T47D (cell line): ENCODE measurements at regions not wholly inside any gene's neighbourhood (a gene's known extent, or its start where the extent isn't known, plus 50 kb on each side); places are given as distances from the start of the nearest gene placed in this dataset.

ENCODE experiments used
- DNase-seq, 2 experiments: peaks; one replicate each; pipeline versions ENCODE4 v3.0.0 to v3.0.0-alpha.2; 2011 to 2012; ENCODE audit warnings: low read depth in 1 of 2, low spot score in 1 of 2
- JUND ChIP-seq: IDR thresholded peaks from 2 replicates; pipeline ENCODE4 v1.6.1; 2012; ENCODE audit warnings: low read depth
- in situ Hi-C: cut with HindIII; loops from 2 replicates; pipeline ENCODE4 v1.10.0; 2016; ENCODE audit warnings: low sequenced_read_pairs, low pct_unique_long_range_greater_than_20kb

DNA sequence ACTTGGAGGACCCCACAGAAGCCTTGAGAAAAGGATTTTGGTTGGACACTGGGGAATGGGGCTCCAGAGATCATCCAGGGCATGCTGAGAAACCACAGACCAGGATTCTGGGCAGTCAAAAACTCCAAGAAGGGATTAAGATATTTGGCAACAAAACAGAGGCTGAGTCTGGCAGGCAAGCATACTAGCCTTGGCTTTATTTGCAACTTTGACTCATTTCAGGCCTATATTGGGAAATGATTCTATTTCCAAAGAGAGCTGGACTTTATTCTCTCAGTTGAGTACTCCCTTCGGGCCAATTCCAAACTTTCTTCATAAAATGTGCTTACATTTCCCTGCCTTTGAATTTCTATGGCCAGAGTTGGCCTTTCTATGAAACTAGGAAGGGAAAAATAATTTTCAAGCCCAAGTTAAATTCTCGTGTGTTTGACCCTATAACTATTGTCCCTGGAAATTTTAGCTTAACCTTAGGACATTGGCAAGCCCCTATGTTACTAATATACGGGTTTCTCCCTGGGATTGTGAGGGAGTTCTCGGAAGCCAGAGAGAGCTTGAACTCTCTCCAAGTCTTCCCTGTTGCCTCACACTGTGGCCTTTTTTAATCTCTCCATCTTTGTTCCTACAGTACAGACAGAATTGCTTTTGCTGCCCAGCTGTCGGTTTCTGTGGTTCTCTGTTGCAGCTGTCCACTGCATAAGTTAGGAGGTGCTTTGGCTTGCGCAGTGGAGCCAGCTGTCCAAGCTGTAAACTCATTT, 112.6 kb upstream of the FAM9A start:
- DNase-seq, result no peak
- no peak for TF ChIP-seq JUND
- in situ Hi-C loops, result no loop called here

DNA sequence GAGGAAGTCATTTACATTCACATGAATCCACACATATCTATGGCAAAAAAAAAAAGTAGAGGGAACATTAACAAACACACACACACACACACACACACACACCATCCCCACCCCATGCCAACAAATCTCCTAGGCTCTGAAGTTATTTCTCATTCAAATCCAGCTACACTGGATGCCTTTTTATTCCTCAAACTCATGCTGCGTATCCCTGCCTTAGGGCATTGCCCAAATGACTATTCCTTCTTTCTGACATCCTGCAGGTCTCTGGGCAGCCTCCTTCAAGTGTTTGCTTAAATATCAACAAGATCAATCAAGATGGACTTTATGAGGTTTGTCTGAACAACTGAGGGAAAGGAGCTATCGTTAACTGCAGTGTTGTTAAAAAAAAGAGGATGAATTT, 106.5 kb upstream of the FAM9A start:
- TF ChIP-seq JUND, result no peak

DNA sequence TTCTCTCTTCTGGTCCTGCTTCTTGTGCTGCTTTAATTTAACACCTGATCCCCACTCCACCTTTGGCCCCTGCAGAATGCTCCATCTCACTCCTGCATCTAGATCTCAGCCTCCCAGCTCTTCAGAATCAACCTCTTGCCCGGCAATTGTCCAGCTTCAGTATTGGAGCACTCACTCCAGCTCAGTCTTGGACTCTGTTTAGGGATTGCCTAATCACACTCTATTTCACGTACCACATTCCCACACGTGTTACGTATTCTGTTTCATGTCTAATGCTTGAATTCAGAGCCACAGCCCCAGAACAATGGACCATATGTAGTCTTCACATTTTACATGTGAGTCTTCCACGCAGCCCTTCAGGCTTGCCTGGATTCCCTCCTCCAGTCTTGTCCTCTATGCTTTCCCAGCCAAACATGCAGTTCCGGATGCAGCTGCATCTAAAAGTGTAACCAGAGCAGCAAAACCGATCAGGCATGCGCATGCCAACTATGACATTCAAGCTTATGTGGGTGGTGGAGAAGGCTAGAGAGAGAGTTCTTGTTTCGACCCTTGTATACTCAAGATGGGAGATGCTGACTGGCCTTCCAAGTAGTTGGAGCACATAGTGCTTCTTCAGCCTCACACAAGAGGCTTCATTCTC, 105.2 kb upstream of the FAM9A start:
- no peak for DNase-seq
- no peak for TF ChIP-seq JUND
- in situ Hi-C loops, result no loop called here

More for the DNA sequence above, 106.5 kb upstream of the FAM9A start:
- DNase-seq, result no peak
- in situ Hi-C loops, result no loop called here

- in situ Hi-C loops, result no loop called here
- TF ChIP-seq JUND, result no peak
- DNase-seq, result no peak
Observed at GRCh38 chrX:8897259-8897658, 96.1 kb upstream of the FAM9A start.

DNA sequence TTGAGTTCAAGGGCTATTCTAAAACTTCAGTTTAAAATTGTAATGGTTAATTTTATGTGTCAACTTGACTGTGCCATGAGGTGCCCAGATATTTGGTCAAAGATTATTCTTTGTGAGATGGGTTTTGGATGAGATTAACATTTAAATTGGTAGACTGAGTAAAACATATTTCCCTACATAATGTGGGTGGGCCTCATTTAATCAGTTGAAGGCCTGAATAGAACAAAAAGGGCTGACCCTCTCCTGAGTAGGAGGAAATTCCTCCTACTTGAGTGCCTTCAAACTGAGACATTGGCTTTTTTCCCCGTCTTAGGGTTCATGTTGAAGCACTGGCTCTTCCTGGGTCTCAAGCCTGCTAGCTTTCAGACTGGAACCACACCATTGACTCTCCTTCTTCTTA, 89.6 kb upstream of the FAM9A start:
- TF ChIP-seq JUND, result no peak
- no peak for DNase-seq
- in situ Hi-C loops, result no loop called here

DNA sequence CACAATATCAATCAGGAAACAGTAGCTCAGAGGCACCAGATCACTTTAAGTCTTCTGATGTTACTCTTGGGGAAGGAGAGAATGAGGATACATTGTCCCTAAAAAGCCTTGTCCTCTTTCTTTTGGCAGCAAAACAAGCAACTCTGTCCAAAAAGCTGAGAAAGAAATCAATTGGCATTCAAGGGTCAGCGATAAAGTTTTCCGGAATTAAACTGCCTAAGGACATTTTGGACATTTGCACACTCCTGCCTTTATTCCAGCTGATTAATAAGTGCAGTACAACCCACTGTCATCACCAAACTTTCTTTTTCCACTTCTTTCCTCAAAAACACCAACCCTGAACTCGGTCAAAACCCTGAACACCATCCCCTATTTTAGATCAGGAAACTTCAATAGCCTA, 85.8 kb upstream of the FAM9A start:
- DNase-seq, result no peak
- in situ Hi-C loops, result no loop called here
- TF ChIP-seq JUND, result no peak

GRCh38 chrX:8879750-8880149, 78.6 kb upstream of the FAM9A start:
- no peak for TF ChIP-seq JUND
- peak in 1 of 2 experiments; percentile 22 for DNase-seq
- in situ Hi-C loops, result no loop called here

DNA sequence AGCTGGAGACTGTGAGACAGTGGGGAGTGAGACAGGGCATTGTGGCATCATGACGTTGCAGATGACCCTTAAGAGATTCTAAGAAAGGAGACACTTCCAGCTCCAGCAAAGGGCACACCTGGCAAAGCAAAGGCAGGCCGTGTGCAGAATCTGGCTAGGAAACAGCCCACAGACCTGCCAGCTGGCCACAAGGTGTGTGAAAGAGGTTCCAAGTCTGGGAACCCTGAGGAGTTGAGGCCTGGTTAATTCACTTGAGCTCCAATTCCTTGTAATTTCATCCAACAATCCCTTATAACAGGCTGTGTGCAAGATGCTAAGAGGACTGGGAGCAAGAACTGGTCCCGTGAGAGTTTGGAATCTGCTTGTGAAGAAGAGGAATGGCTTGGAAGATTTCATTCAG, 72.8 kb upstream of the FAM9A start:
- DNase-seq, result no peak
- in situ Hi-C loops, result no loop called here
- TF ChIP-seq JUND, result no peak

DNA sequence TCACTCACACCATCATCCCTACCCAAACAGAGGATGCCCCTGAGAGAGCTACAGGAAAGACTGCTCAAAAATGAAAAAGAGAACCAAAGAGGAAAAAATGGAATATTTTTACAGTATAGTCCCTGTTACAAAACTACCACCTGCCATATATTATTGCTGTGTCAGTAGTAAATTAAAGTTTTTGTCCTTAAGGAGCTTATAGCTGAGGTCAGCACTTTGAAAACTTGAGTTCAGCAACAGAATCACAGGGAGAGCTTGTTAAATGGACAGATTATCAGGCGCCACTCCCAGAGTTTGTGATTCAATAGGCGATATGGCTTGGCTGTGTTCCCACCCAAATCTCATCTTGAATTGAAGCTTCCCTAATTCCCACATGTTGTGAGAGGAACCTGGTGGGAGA, 71.9 kb upstream of the FAM9A start:
- in situ Hi-C loops, result no loop called here
- no peak for TF ChIP-seq JUND
- no peak for DNase-seq

DNA sequence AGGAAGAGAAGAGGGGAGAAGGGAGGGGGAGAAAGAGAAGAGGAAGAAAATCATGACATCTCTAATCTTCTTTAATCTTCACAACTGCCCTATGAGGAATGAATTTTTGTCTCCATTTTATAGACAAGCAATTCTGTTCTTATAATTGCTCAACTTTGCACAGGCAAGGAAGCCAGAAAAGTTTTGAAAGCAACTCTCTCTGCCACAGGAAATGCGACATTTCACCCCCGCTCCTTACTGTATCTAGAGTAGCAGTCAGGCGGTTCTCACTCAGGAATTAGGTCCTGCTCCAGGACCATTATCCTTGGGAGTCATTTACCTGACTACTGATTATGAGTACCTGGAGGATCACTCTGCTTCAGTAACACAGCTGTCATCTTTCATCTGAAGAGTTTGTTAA, 69.2 kb upstream of the FAM9A start:
- no peak for TF ChIP-seq JUND
- in situ Hi-C loops, result no loop called here
- no peak for DNase-seq

DNA sequence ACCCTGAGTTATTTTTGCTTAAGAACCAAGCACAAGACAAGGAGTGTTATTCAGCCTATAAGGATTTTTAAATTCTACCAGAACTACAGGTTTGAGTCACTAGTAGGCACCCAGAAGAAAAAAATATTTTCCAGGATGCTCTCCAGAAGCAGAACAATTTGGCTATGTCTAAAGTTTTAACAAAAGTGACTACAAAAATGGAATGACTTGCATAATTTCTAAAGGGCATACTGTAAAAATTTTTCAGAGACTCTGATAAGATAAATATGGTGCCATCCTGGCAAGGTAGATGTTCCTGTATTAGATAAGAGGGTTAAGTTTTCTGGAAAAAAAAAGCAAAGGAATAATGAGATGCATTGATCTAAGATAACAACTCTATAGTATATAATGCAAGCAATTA, 68.6 kb upstream of the FAM9A start:
- in situ Hi-C loops, result no loop called here
- DNase-seq, result no peak
- TF ChIP-seq JUND, result no peak

DNA sequence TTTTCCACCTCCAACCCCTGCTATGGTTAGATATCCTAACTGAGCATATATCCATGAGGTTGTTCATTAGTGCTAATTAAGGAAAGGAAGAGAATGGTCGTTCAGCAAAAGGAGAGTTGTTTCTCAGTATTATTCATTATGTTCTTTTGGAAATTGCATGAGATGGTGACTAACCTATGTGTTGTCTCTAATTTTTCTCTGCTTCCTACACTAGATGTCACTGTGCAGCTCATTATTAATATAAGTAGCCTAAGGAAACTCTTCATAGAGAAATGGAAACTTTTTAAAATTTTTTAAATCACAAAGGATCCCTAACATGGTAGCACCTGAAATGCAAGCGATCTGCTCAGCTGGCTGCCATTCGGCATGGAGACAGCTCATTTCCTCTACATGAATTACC, 67.7 kb upstream of the FAM9A start:
- peak in 1 of 2 experiments; percentile 16 for DNase-seq
- no peak for TF ChIP-seq JUND
- in situ Hi-C loops, result no loop called here

GRCh38 chrX:8868070-8868773, 67.0 kb upstream of the FAM9A start:
- in situ Hi-C loops, result no loop called here
- no peak for DNase-seq
- no peak for TF ChIP-seq JUND

GRCh38 chrX:8867406-8867805, 66.2 kb upstream of the FAM9A start:
- DNase-seq, result no peak
- in situ Hi-C loops, result no loop called here
- TF ChIP-seq JUND, result no peak
